GM12875 (cell line): ENCODE measurements at regions not wholly inside any gene's neighbourhood (a gene's known extent, or its start where the extent isn't known, plus 50 kb on each side); places are given as distances from the start of the nearest gene placed in this dataset.
"Not testable (repeated sequence)": the region's sequence is repeated elsewhere in the genome, so short reads cannot be mapped to it uniquely, and the experiment has no call there.

ENCODE experiments used
- H3K4me3 ChIP-seq: one replicate; pipeline ENCODE4 v1.5.1; 2011; ENCODE audit warnings: low read depth, low read length, control low read depth
- CTCF ChIP-seq: IDR thresholded peaks from 2 replicates; pipeline ENCODE4 v1.5.1; 2011; ENCODE audit warnings: low read depth, mild to moderate bottlenecking, control low read depth, inconsistent platforms, low read length, moderate library complexity, borderline replicate concordance; ENCODE audit not compliant: insufficient read depth

DNA sequence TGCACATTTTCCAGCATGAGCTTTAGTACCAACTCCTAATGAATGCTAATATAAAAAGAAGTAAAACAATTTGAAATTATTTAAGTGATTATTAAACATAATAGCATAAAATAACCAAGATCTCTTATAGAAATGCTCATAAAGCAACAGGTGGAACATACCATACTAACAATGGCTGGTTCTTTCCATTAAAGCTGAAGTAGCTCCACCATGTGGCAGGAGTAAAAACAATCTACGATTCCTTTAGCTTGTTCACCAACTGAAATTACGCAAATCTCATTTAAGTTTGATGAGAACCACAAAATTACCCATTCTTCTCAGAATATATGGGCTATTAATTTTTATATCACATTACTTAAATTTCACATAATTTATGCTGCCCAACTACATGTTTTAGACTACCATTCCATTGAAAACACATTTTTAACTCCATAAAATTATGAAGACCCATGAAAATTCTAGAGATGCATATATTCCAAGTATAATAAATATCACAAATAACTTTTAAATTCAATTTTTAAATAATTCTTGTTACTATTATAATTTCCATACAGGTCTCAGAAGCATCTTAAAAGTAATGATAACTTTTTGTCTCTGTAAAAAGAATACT is 213.6 kb downstream of the DAD1 start:
- TF ChIP-seq CTCF: peak; percentile 39; the same call in 1 of the 2 replicates
- H3K4me3 ChIP-seq: no peak overlapping the region

GRCh38 chr14:22370084-22370847 is 218.8 kb downstream of the DAD1 start:
- H3K4me3 ChIP-seq: no peak overlapping the region
- no peak for TF ChIP-seq CTCF

DNA sequence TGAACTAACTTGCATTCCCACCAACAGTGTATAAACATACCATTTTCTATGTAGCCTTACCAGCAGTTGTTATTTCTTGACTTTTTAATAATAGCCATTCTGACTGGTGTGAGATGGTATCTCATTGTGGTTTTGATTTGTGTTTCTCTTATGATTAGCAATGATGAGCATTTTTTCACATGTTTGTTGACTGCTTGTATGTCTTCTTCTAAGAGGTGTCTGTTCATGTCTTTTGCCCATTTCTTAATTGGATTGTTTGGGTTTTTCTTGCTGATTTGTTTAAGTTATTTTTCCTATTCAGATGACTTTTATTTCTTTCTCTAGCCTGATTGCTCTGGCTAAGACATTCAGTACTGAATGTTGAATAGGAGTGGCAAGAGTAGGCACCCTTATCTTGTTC is 230.3 kb downstream of the DAD1 start:
- no peak overlapping the region for H3K4me3 ChIP-seq
- TF ChIP-seq CTCF: no peak

DNA sequence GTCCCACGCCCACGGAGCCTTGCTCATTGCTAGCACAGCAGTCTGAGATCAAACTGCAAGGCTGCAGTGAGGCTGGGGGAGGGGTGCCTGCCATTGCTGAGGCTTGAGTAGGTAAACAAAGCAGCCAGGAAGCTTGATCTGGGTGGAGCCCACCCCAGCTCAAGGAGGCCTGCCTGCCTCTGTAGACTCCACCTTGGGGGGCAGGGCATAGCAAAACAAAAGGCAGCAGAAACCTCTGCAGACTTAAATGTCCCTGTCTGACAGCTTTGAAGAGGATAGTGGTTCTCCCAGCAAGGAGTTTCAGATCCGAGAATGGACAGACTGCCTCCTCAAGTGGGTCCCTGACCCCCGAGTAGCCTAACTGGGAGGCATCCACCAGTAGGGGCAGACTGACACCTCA is 239.7 kb downstream of the DAD1 start:
- not testable (repeated sequence) for H3K4me3 ChIP-seq

GRCh38 chr14:22344673-22345072 is 244.4 kb downstream of the DAD1 start:
- no peak for TF ChIP-seq CTCF
- no peak overlapping the region for H3K4me3 ChIP-seq

GRCh38 chr14:22344209-22344608 is 244.8 kb downstream of the DAD1 start:
- H3K4me3 ChIP-seq: not testable (repeated sequence)

DNA sequence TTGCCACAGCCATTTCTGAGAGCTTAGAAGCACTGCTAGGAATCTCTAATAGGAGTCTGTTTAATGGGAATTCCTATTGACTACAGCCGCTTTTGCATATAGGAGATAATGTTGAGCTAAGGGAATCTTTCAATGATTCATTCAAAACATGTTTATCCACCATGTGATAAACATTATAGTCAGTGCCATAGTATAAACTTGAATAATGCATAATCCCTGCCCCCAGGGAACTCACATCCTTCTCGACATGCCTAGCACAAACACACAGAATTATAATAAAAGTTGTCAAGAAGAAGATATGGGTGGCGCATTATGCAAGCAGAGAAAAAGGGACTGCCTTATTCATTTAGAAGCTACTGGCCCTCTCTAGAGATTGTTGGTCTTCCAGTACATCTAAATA is 248.0 kb downstream of the DAD1 start:
- H3K4me3 ChIP-seq: no peak overlapping the region
- TF ChIP-seq CTCF: no peak

- H3K4me3 ChIP-seq: no peak overlapping the region
- TF ChIP-seq CTCF: no peak
These were observed 249.9 kb downstream of the DAD1 start for GRCh38 chr14:22338917-22339715.
